ENCODE measurements at regions not wholly inside any gene's neighbourhood (a gene's known extent, or its start where the extent isn't known, plus 50 kb on each side); places are given as distances from the start of the nearest gene placed in this dataset.

- ChIA-PET CTCF (no interaction called here), POLR2A (no interaction called here)
- H3K4me3 ChIP-seq (ENCODE audit: low read depth, low read length) = no peak overlapping the region
- no peaks in the 10 kb centered on the region for H3K36me3 ChIP-seq (ENCODE audit: control insufficient read depth, insufficient read depth, low read length)
- no peak for TF ChIP-seq CTCF (IDR thresholded peaks at IDR 0.05; ENCODE audit: insufficient read depth, low read depth, low read length)
- DNase-seq (ENCODE audit: low read depth) = no peak
- H3K27me3 ChIP-seq (ENCODE audit: control insufficient read depth, insufficient read depth, low read length) = no peaks in the 10 kb centered on the region
These were observed 119.9 kb upstream of the DCC start for GRCh38 chr18:52220062-52220591.

- no peaks in the 10 kb centered on the region for H3K27me3 ChIP-seq (ENCODE audit: control insufficient read depth, insufficient read depth, low read length)
These were observed 117.8 kb upstream of the DCC start for GRCh38 chr18:52222211-52222610.

GRCh38 chr18:52227536-52227935 is 112.5 kb upstream of the DCC start:
- no peaks in the 10 kb centered on the region for H3K36me3 ChIP-seq (ENCODE audit: control insufficient read depth, insufficient read depth, low read length)
- TF ChIP-seq CTCF (IDR thresholded peaks at IDR 0.05; ENCODE audit: insufficient read depth, low read depth, low read length) = no peak
- ChIA-PET CTCF (no interaction called here), POLR2A (no interaction called here)
- no peak for DNase-seq (ENCODE audit: low read depth)
- no peak overlapping the region for H3K4me3 ChIP-seq (ENCODE audit: low read depth, low read length)
- no peaks in the 10 kb centered on the region for H3K27me3 ChIP-seq (ENCODE audit: control insufficient read depth, insufficient read depth, low read length)

More at GRCh38 chr18:52222211-52222610, 117.8 kb upstream of the DCC start:
- TF ChIP-seq CTCF (IDR thresholded peaks at IDR 0.05; ENCODE audit: insufficient read depth, low read depth, low read length) = no peak
- no peak for DNase-seq (ENCODE audit: low read depth)
- no peaks in the 10 kb centered on the region for H3K36me3 ChIP-seq (ENCODE audit: control insufficient read depth, insufficient read depth, low read length)
- ChIA-PET POLR2A (no interaction called here), CTCF (no interaction called here)
- no peak overlapping the region for H3K4me3 ChIP-seq (ENCODE audit: low read depth, low read length)

- Histone ChIP-seq H3K4me3 (ENCODE audit: low read depth, low read length) (no peak overlapping the region), H3K36me3 (ENCODE audit: control insufficient read depth, insufficient read depth, low read length) (no peaks in the 10 kb centered on the region), H3K27me3 (ENCODE audit: control insufficient read depth, insufficient read depth, low read length) (no peaks in the 10 kb centered on the region)
- POLR2A ChIA-PET = no interaction called here
- CTCF ChIA-PET = no interaction called here
- no peak for DNase-seq (ENCODE audit: low read depth)
- no peak for TF ChIP-seq CTCF (IDR thresholded peaks at IDR 0.05; ENCODE audit: insufficient read depth, low read depth, low read length)
These were observed 111.8 kb upstream of the DCC start for GRCh38 chr18:52228166-52228565.

- Histone ChIP-seq H3K36me3 (ENCODE audit: control insufficient read depth, insufficient read depth, low read length) (no peaks in the 10 kb centered on the region), H3K4me3 (ENCODE audit: low read depth, low read length) (no peak overlapping the region), H3K27me3 (ENCODE audit: control insufficient read depth, insufficient read depth, low read length) (no peaks in the 10 kb centered on the region)
- DNase-seq (ENCODE audit: low read depth) = no peak
- POLR2A ChIA-PET = no interaction called here
- no peak for TF ChIP-seq CTCF (IDR thresholded peaks at IDR 0.05; ENCODE audit: insufficient read depth, low read depth, low read length)
- CTCF ChIA-PET = no interaction called here
These were observed 103.9 kb upstream of the DCC start for GRCh38 chr18:52236131-52236530.
